Activated naive CD4-positive, alpha-beta T cell treated with anti-CD3 and anti-CD28 coated beads, Interleukin-2, amount 10 ng/mL, durations not matched to agents 7 days and 5 days (primary cell): ENCODE measurements at regions not wholly inside any gene's neighbourhood (a gene's known extent, or its start where the extent isn't known, plus 50 kb on each side); places are given as distances from the start of the nearest gene placed in this dataset.

Source experiments
- CTCF ChIA-PET: fragments of 350-600 bp; sonication (Branson Sonifier 250); formaldehyde crosslinking; loops from one replicate; lab custom pipeline; 2021; ENCODE audit warnings: antibody characterized with exemption; lab: Charles Lee
- DNase-seq: peaks from one replicate; pipeline ENCODE4 v3.0.0-alpha.2; 2020
- H3K27ac Mint-ChIP-seq: one replicate; pipeline ENCODE4 v1.8.0; 2021; ENCODE audit warnings: mild to moderate bottlenecking, moderate library complexity, mixed read lengths
- H3K27me3 Mint-ChIP-seq: one replicate; pipeline ENCODE4 v1.8.0; 2021; ENCODE audit warnings: mild to moderate bottlenecking, mixed read lengths
- H3K36me3 Mint-ChIP-seq: one replicate; pipeline ENCODE4 v1.8.0; 2021; ENCODE audit warnings: mixed read lengths
- H3K4me1 Mint-ChIP-seq: one replicate; pipeline ENCODE4 v1.8.0; 2021; ENCODE audit warnings: mixed read lengths
- H3K4me3 Mint-ChIP-seq: one replicate; pipeline ENCODE4 v1.8.0; 2021; ENCODE audit warnings: mild to moderate bottlenecking, moderate library complexity, mixed read lengths
- H3K9me3 Mint-ChIP-seq: one replicate; pipeline ENCODE4 v1.8.0; 2021; ENCODE audit warnings: mixed read lengths

DNA sequence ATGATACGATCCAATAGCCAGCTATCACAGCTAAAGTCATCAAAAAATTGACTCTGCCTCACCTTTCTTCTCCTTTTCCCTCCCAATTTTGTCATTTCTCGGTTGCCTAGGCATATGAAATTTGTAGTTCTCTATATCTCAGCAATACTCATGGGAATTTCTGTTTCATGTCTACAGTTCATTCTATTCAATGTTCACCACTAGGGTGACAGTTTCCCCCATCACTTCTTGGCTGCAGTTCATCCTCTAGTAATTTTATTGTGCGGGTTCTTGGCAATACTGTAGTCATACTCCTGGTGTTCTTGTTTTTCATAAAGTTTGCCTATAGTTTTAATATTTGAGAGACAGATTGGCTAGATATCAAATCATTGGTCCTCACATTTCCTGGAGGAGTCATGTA, 872.2 kb upstream of the ID2 start:
- Mint-ChIP-seq H3K4me1 (no peaks in the 10 kb centered on the region), H3K4me3 (no peak overlapping the region), H3K9me3 (peaks cover 6% of the 10 kb centered on the region), H3K27ac (no peak overlapping the region), H3K27me3 (no peaks in the 10 kb centered on the region), H3K36me3 (no peaks in the 10 kb centered on the region)
- CTCF ChIA-PET, result no interaction called here
- no peak for DNase-seq

- Mint-ChIP-seq H3K36me3 (no peaks in the 10 kb centered on the region), H3K4me3 (no peak overlapping the region), H3K4me1 (no peaks in the 10 kb centered on the region), H3K27me3 (no peaks in the 10 kb centered on the region), H3K9me3 (peaks cover 12% of the 10 kb centered on the region), H3K27ac (no peak overlapping the region)
- CTCF ChIA-PET, result no interaction called here
- DNase-seq, result no peak
These were observed 870.8 kb upstream of the ID2 start for GRCh38 chr2:7811073-7811472.

- H3K36me3 Mint-ChIP-seq, result peaks cover 2% of the 10 kb centered on the region
- no peaks in the 10 kb centered on the region for H3K4me1 Mint-ChIP-seq
- H3K9me3 Mint-ChIP-seq, result peaks cover 12% of the 10 kb centered on the region
- no peaks in the 10 kb centered on the region for H3K27me3 Mint-ChIP-seq
- no peak overlapping the region for H3K27ac Mint-ChIP-seq
- no peak for DNase-seq
- no peak overlapping the region for H3K4me3 Mint-ChIP-seq
- CTCF ChIA-PET, result no interaction called here
These were observed 869.4 kb upstream of the ID2 start for GRCh38 chr2:7812231-7812995.

DNA sequence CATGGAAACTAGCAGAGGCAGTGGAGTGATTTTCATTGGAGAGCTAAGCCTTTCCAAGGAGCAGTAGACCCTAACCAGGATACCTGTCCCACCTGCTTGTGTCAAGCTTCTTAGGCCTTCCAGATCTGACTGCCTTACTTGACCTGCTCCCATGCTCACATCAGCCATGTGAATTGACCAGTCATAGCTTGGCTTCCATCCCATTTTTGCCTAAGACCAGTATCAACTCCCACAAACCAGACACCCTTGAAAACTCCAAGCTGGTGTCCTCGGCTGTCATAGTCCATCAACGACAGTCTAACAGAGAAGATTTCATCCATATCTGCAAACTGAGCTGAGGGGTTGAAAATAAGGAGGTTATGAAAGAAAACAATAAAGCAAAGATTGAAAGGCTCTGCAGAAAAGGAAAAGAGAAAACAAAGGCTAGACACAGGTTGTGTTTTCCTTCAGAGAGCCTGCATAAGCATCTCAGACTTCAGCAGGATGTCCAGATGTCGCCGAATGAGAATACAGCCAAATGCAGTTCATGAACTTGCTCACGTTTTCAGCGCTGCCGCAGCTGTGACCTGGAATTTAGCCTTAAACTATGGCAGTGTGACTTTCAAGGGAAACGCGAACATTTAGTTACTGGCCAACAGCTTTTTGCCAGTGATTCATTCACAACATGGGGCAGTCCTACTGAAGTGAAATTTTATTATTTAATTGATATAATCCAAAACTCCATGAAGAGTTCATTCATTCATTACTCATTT, 868.1 kb upstream of the ID2 start:
- Mint-ChIP-seq H3K27ac (no peak overlapping the region), H3K9me3 (peaks cover 12% of the 10 kb centered on the region), H3K36me3 (peaks cover 2% of the 10 kb centered on the region), H3K27me3 (no peaks in the 10 kb centered on the region), H3K4me1 (no peaks in the 10 kb centered on the region), H3K4me3 (no peak overlapping the region)
- CTCF ChIA-PET, result interaction anchor here (1.0 kb wide), 1 partner anchor 40 kb away, joined by 3 read pairs; no protein-coding TSS in a partner anchor
- DNase-seq, result no peak

GRCh38 chr2:7815726-7816125, 866.1 kb upstream of the ID2 start:
- H3K4me1 Mint-ChIP-seq, result no peaks in the 10 kb centered on the region

GRCh38 chr2:7816233-7816632, 865.6 kb upstream of the ID2 start:
- no peak for DNase-seq
- no peak overlapping the region for H3K27ac Mint-ChIP-seq
- H3K4me1 Mint-ChIP-seq, result no peaks in the 10 kb centered on the region
- H3K27me3 Mint-ChIP-seq, result no peaks in the 10 kb centered on the region
- CTCF ChIA-PET, result no interaction called here
- peaks cover 14% of the 10 kb centered on the region for H3K9me3 Mint-ChIP-seq
- H3K36me3 Mint-ChIP-seq, result peaks cover 2% of the 10 kb centered on the region
- H3K4me3 Mint-ChIP-seq, result no peak overlapping the region

More at GRCh38 chr2:7815726-7816125, 866.1 kb upstream of the ID2 start:
- Mint-ChIP-seq H3K36me3 (peaks cover 2% of the 10 kb centered on the region), H3K27ac (no peak overlapping the region), H3K4me3 (no peak overlapping the region), H3K9me3 (peaks cover 14% of the 10 kb centered on the region), H3K27me3 (no peaks in the 10 kb centered on the region)
- DNase-seq, result no peak
- CTCF ChIA-PET, result no interaction called here

GRCh38 chr2:7816944-7817343, 864.9 kb upstream of the ID2 start:
- CTCF ChIA-PET, result no interaction called here

DNA sequence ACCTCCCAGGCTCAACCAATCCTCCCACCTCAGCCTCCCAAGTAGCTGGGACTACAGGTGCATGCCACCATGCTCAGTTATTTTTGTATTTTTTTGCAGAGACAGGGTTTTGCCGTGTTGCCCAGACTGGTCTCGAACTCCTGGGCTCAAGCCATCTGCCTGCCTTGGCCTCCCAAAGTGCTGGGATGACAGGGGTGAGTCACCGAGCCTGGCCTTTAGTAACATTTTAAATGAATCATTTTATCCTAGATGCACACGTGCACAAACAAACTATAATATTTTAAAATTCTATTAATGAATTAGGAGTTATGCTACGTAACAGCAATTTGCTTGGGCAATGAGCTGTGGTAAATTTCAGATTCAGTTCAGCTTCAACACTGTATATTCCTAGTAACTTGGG, 862.5 kb upstream of the ID2 start:
- Mint-ChIP-seq H3K9me3 (peaks cover 10% of the 10 kb centered on the region), H3K4me3 (no peak overlapping the region), H3K27me3 (no peaks in the 10 kb centered on the region), H3K27ac (no peak overlapping the region), H3K36me3 (peaks cover 2% of the 10 kb centered on the region), H3K4me1 (no peaks in the 10 kb centered on the region)
- CTCF ChIA-PET, result no interaction called here
- DNase-seq, result no peak

More at GRCh38 chr2:7816944-7817343, 864.9 kb upstream of the ID2 start:
- Mint-ChIP-seq H3K4me1 (no peaks in the 10 kb centered on the region), H3K4me3 (no peak overlapping the region), H3K36me3 (peaks cover 2% of the 10 kb centered on the region), H3K27ac (no peak overlapping the region), H3K27me3 (no peaks in the 10 kb centered on the region), H3K9me3 (peaks cover 14% of the 10 kb centered on the region)
- no peak for DNase-seq

GRCh38 chr2:7819850-7820249, 862.0 kb upstream of the ID2 start:
- H3K27me3 Mint-ChIP-seq, result no peaks in the 10 kb centered on the region
- H3K4me1 Mint-ChIP-seq, result no peaks in the 10 kb centered on the region
- CTCF ChIA-PET, result no interaction called here
- H3K4me3 Mint-ChIP-seq, result no peak overlapping the region
- DNase-seq, result no peak
- peaks cover 5% of the 10 kb centered on the region for H3K9me3 Mint-ChIP-seq
- peaks cover 2% of the 10 kb centered on the region for H3K36me3 Mint-ChIP-seq
- H3K27ac Mint-ChIP-seq, result no peak overlapping the region

DNA sequence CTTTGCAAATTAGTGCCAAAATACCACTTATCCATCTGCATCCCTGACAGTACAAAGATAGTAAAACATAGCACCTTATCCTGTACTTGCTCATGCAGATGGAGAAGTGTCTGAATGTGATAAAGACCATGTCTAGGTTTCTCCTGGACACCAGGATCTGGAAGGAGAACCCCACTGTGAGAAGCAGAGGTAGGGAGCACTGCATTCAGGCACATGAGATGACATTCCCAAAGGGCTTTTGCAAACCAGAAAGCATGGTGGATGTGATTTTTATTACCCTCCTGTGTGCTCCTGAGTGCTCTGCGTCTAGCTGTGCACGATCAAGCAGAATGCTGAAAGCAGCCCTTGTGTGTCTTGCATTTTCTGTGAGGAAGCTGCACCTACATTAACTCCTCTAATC, 857.6 kb upstream of the ID2 start:
- Mint-ChIP-seq H3K27me3 (no peaks in the 10 kb centered on the region), H3K4me1 (peaks cover 12% of the 10 kb centered on the region), H3K9me3 (no peaks in the 10 kb centered on the region), H3K4me3 (no peak overlapping the region), H3K27ac (no peak overlapping the region), H3K36me3 (no peaks in the 10 kb centered on the region)
- CTCF ChIA-PET, result no interaction called here
- no peak for DNase-seq

DNA sequence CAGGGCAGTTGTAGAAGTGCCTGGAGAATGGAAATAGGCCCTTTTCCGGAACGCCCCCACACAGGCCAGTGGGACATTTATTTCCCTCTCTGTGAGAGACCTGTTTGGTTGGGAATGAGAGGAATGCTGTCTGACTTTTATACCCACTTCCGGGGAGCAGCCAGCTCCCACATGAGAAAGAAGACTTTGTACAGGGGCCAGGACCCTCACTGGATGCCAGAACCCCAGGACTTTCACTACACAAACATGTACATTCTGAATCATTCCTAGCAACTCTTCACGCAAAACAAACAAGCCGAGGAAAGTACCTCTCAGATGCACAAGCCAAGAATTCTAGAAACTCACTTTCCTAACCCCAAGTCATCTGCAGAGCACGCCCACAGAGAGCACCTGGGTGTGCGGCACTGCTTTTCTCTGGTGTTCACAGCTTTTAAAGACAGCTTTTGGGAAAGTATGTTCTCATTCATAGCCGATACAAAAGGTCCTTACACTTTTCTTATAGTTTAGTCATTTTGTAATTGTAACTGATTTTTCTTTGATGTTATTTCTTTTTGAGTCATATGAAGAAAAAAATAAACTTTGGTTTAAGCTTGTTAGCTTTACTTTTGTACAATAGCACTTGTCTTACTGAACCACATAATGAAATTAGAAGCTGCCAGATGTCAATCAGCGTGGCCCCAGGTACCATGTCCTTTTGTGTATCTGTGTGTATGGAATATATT, 856.1 kb upstream of the ID2 start:
- Mint-ChIP-seq H3K4me1 (peaks cover 12% of the 10 kb centered on the region), H3K9me3 (no peaks in the 10 kb centered on the region), H3K27ac (peak overlapping the region; percentile 24), H3K4me3 (no peak overlapping the region), H3K36me3 (no peaks in the 10 kb centered on the region), H3K27me3 (no peaks in the 10 kb centered on the region)
- CTCF ChIA-PET, result interaction anchor here (1.3 kb wide), 1 partner anchor 65 kb away, joined by 3 read pairs; no protein-coding TSS in a partner anchor
- DNase-seq, result no peak

GRCh38 chr2:7826656-7827055, 855.2 kb upstream of the ID2 start:
- Mint-ChIP-seq H3K36me3 (no peaks in the 10 kb centered on the region), H3K4me1 (peaks cover 12% of the 10 kb centered on the region), H3K27me3 (no peaks in the 10 kb centered on the region), H3K27ac (no peak overlapping the region), H3K4me3 (no peak overlapping the region), H3K9me3 (no peaks in the 10 kb centered on the region)
- CTCF ChIA-PET, result no interaction called here
- no peak for DNase-seq

DNA sequence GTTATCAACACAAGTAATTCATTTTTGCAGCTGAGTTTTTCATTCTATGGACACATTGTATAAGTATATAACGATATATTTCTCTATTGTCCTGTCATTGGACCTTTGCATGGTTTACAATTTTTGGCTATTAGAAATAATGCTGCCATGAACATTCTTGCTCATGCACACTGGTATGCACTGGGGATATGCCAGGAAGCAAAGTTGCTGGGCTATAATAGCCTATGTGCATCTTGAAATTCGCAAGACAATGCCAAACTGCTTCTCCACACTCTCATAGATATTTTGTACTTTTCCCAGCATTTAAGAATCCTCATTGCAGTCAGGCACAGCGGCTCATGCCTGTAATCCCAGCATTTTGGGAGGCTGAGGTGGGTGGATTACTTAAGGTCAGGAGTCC, 852.6 kb upstream of the ID2 start:
- CTCF ChIA-PET, result no interaction called here
- Mint-ChIP-seq H3K27ac (no peak overlapping the region), H3K4me3 (no peak overlapping the region), H3K9me3 (no peaks in the 10 kb centered on the region), H3K4me1 (peaks cover 12% of the 10 kb centered on the region), H3K27me3 (no peaks in the 10 kb centered on the region), H3K36me3 (no peaks in the 10 kb centered on the region)
- no peak for DNase-seq

GRCh38 chr2:7830616-7831015, 851.2 kb upstream of the ID2 start:
- Mint-ChIP-seq H3K4me1 (peaks cover 14% of the 10 kb centered on the region), H3K36me3 (no peaks in the 10 kb centered on the region), H3K27me3 (no peaks in the 10 kb centered on the region), H3K27ac (no peak overlapping the region), H3K9me3 (no peaks in the 10 kb centered on the region), H3K4me3 (no peak overlapping the region)
- CTCF ChIA-PET, result no interaction called here
- no peak for DNase-seq
